ENCODE measurements at regions not wholly inside any gene's neighbourhood (a gene's known extent, or its start where the extent isn't known, plus 50 kb on each side); places are given as distances from the start of the nearest gene placed in this dataset.

DNA sequence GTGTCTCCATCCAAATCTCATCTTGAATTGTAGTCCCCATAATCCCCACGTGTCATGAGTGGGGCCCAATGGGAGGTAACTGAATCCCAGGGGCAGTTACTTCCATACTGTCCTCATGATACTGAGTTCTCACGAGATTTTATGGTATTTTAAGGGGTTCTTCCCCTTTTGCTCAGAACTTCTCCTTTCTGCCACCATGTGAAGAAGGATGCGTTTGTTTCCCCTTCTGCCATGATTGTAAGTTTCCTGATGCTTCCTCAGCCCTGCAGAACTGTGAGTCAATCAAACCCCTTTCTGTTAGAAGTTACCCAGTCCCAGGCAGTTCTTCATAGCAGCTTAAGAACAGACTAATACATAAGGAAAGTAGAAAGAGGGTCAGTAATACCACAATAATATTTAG is 480.4 kb downstream of the KCNJ3 start:
- TF ChIP-seq, protein P1, sequence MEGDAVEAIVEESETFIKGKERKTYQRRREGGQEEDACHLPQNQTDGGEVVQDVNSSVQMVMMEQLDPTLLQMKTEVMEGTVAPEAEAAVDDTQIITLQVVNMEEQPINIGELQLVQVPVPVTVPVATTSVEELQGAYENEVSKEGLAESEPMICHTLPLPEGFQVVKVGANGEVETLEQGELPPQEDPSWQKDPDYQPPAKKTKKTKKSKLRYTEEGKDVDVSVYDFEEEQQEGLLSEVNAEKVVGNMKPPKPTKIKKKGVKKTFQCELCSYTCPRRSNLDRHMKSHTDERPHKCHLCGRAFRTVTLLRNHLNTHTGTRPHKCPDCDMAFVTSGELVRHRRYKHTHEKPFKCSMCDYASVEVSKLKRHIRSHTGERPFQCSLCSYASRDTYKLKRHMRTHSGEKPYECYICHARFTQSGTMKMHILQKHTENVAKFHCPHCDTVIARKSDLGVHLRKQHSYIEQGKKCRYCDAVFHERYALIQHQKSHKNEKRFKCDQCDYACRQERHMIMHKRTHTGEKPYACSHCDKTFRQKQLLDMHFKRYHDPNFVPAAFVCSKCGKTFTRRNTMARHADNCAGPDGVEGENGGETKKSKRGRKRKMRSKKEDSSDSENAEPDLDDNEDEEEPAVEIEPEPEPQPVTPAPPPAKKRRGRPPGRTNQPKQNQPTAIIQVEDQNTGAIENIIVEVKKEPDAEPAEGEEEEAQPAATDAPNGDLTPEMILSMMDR (IDR thresholded peaks at IDR 0.05) = no peak
- no peak for TF ChIP-seq POLR2A (IDR thresholded peaks at IDR 0.05)
